IMR-90 (cell line): ENCODE measurements at regions not wholly inside any gene's neighbourhood (a gene's known extent, or its start where the extent isn't known, plus 50 kb on each side); places are given as distances from the start of the nearest gene placed in this dataset.

Experiments used
- ATAC-seq: fragments of 200-7000 bp; cut with Tn5 transposase; 2 replicates; pipeline ENCODE4 v1.9.1; 2020; ENCODE audit warnings: low read depth, mild to moderate bottlenecking, moderate library complexity
- BruUV-seq: library from RNA; stranded (reverse); fragments of 400-500 nt; replicated peaks from 2 replicates; lab custom pipeline; 2021; lab: Mats Ljungman, UMichigan
- CTCF ChIA-PET: fragments of 300-600 bp; formaldehyde crosslinking; extraction: SDS; loops from one replicate; lab custom pipeline; 2021; ENCODE audit warnings: antibody characterized with exemption; lab: Yijun Ruan, JAX
- POLR2A ChIA-PET: fragments of 300-600 bp; sonication (Branson Sonifier 250); formaldehyde crosslinking; loops from one replicate; lab custom pipeline; 2022; ENCODE audit warnings: antibody characterized with exemption; ENCODE audit not compliant: unreplicated experiment; lab: Charles Lee
- DNase-seq: peaks from one replicate; pipeline ENCODE4 v3.0.0; 2013
- H2AFZ ChIP-seq: replicated peaks from 2 replicates; pipeline ENCODE3; 2013; ENCODE audit warnings: low read length, mild to moderate bottlenecking; ENCODE audit not compliant: poor library complexity
- H2AK5ac ChIP-seq: 2 replicates; pipeline ENCODE4 v1.6.1; 2013; ENCODE audit warnings: low read depth, low read length, inconsistent platforms
- H2AK9ac ChIP-seq: replicated peaks from 2 replicates; pipeline ENCODE3; 2013; ENCODE audit warnings: mild to moderate bottlenecking, low read depth, low read length, moderate library complexity; ENCODE audit not compliant: poor library complexity
- H2BK120ac ChIP-seq: 2 replicates; pipeline ENCODE4 v1.6.1; 2013; ENCODE audit warnings: low read depth, low read length, inconsistent platforms
- H2BK15ac ChIP-seq: 3 replicates; pipeline ENCODE4 v1.6.1; 2013; ENCODE audit warnings: low read depth, low read length, inconsistent platforms
- H2BK20ac ChIP-seq: 2 replicates; pipeline ENCODE4 v1.6.1; 2013; ENCODE audit warnings: low read depth, mild to moderate bottlenecking, inconsistent platforms, low read length, moderate library complexity
- H2BK5ac ChIP-seq: 2 replicates; pipeline ENCODE4 v1.6.1; 2013; ENCODE audit warnings: mild to moderate bottlenecking, low read depth, low read length, inconsistent platforms; ENCODE audit not compliant: poor library complexity, severe bottlenecking
- H3K14ac ChIP-seq: replicated peaks from 2 replicates; pipeline ENCODE4 v1.6.1; 2013; ENCODE audit warnings: low read depth, low read length, inconsistent platforms
- H3K18ac ChIP-seq: 2 replicates; pipeline ENCODE4 v1.6.1; 2013; ENCODE audit warnings: low read depth, low read length, control low read depth
- H3K23ac ChIP-seq: 2 replicates; pipeline ENCODE4 v1.6.1; 2013; ENCODE audit warnings: low read depth, low read length, inconsistent platforms
- H3K27ac ChIP-seq: 2 replicates; pipeline ENCODE4 v1.5.1; 2013; ENCODE audit warnings: mild to moderate bottlenecking, control low read depth, low read length; ENCODE audit not compliant: insufficient read depth
- H3K27me3 ChIP-seq: 2 replicates; pipeline ENCODE4 v1.6.1; 2013; ENCODE audit warnings: low read length; ENCODE audit not compliant: control insufficient read depth, insufficient read depth
- H3K36me3 ChIP-seq: 2 replicates; pipeline ENCODE4 v1.6.1; 2013; ENCODE audit warnings: low read length, mixed read lengths; ENCODE audit not compliant: control insufficient read depth, insufficient read depth
- H3K4ac ChIP-seq: 2 replicates; pipeline ENCODE4 v1.6.1; 2013; ENCODE audit warnings: low read depth, low read length, inconsistent platforms
- H3K4me1 ChIP-seq: 2 replicates; pipeline ENCODE4 v1.6.1; 2013; ENCODE audit warnings: low read length, mixed read lengths; ENCODE audit not compliant: control insufficient read depth, insufficient read depth
- H3K4me2 ChIP-seq: 2 replicates; pipeline ENCODE4 v1.6.1; 2013; ENCODE audit warnings: low read depth, mild to moderate bottlenecking, control low read depth, low read length, moderate library complexity
- H3K4me3 ChIP-seq: 2 replicates; pipeline ENCODE4 v1.5.1; 2013; ENCODE audit warnings: low read depth, mild to moderate bottlenecking, control low read depth, low read length, moderate library complexity; ENCODE audit not compliant: insufficient read depth
- H3K56ac ChIP-seq: 2 replicates; pipeline ENCODE4 v1.6.1; 2013; ENCODE audit warnings: low read length, inconsistent platforms; ENCODE audit not compliant: insufficient read depth; ENCODE audit errors: extremely low read depth
- H3K79me1 ChIP-seq, 2 experiments: 2 replicates each; pipeline ENCODE4 v1.6.1; 2013; ENCODE audit warnings: low read length in 2 of 2, inconsistent platforms in 1 of 2, low read depth in 1 of 2
- H3K9ac ChIP-seq: 2 replicates; pipeline ENCODE4 v1.6.1; 2013; ENCODE audit warnings: low read depth, low read length, control low read depth
- H3K9me1 ChIP-seq: 2 replicates; pipeline ENCODE4 v1.6.1; 2013; ENCODE audit warnings: low read length, inconsistent platforms; ENCODE audit not compliant: insufficient read depth
- H3K9me3 ChIP-seq: 2 replicates; pipeline ENCODE4 v1.6.1; 2013; ENCODE audit warnings: low read length; ENCODE audit not compliant: control insufficient read depth, insufficient read depth
- H4K20me1 ChIP-seq: 2 replicates; pipeline ENCODE4 v1.6.1; 2013; ENCODE audit warnings: low read length, inconsistent platforms; ENCODE audit not compliant: insufficient read depth
- H4K5ac ChIP-seq: 2 replicates; pipeline ENCODE4 v1.6.1; 2013; ENCODE audit warnings: mild to moderate bottlenecking, low read depth, low read length, control low read depth
- H4K8ac ChIP-seq, 2 experiments: 2 replicates each; pipeline ENCODE4 v1.6.1; 2013; ENCODE audit warnings: low read depth in 2 of 2, low read length in 2 of 2, control low read depth in 1 of 2, inconsistent platforms in 1 of 2
- H4K91ac ChIP-seq: 2 replicates; pipeline ENCODE4 v1.6.1; 2013; ENCODE audit warnings: low read depth, low read length, inconsistent platforms; ENCODE audit not compliant: insufficient read depth
- ELK1 ChIP-seq: fragments of 150-350 bp; IDR thresholded peaks from 2 replicates; pipeline ENCODE4 v1.6.1; 2016; ENCODE audit warnings: low read depth, mild to moderate bottlenecking, low read length, moderate library complexity, borderline replicate concordance
- FOS ChIP-seq: fragments of 150-350 bp; IDR thresholded peaks from 2 replicates; pipeline ENCODE4 v1.6.1; 2016; ENCODE audit warnings: low read depth, low read length
- MAFK ChIP-seq: IDR thresholded peaks from 2 replicates; pipeline ENCODE4 v1.6.1; 2012; ENCODE audit warnings: low read depth, low read length, improper control_type of control experiment
- MAZ ChIP-seq: IDR thresholded peaks from 2 replicates; pipeline ENCODE4 v1.6.1; 2012; ENCODE audit warnings: low read depth, mild to moderate bottlenecking, low read length, improper control_type of control experiment, moderate library complexity, borderline replicate concordance
- MXI1 ChIP-seq: IDR thresholded peaks from 2 replicates; pipeline ENCODE4 v1.6.1; 2012; ENCODE audit warnings: low read depth, mild to moderate bottlenecking, low read length, moderate library complexity, borderline replicate concordance
- RCOR1 ChIP-seq: IDR thresholded peaks from 2 replicates; pipeline ENCODE4 v1.6.1; 2012; ENCODE audit warnings: mild to moderate bottlenecking, low read length, improper control_type of control experiment; ENCODE audit not compliant: insufficient replicate concordance
- RFX5 ChIP-seq: IDR thresholded peaks from 2 replicates; pipeline ENCODE4 v1.8.0; 2012; ENCODE audit warnings: low read depth, mild to moderate bottlenecking, low read length, moderate library complexity
- WGBS, 2 experiments: methylation state at CpG; one replicate each; pipeline versions ENCODE4 v1.1.5 to v1.1.7; 2013; ENCODE audit warnings: missing lambda C conversion rate in 2 of 2; ENCODE audit not compliant: insufficient read length in 1 of 2; ENCODE audit errors: extremely low coverage in 2 of 2; 5-methylcytosine and 5-hydroxymethylcytosine counted together
- dilution Hi-C: fragments of 300-500 bp; cut with HindIII; formaldehyde crosslinking; loops from one replicate; pipeline ENCODE4 v1.14.3; 2018; ENCODE audit warnings: low sequenced_read_pairs; ENCODE audit not compliant: unreplicated experiment
- in situ Hi-C: fragments of 300-500 bp; cut with MboI; formaldehyde crosslinking; loops from 3 replicates; pipeline ENCODE4 v1.14.3; 2019; ENCODE audit warnings: low sequenced_read_pairs, inconsistent platforms, mixed read lengths
- intact Hi-C: fragments of 100-400 bp; cut with micrococcal nuclease; formaldehyde crosslinking; loops from 2 replicates; pipeline ENCODE4 v1.10.0; 2022

GRCh38 chr2:173715441-173715840 is 249.7 kb downstream of the SP3 start:
- ChIA-PET CTCF (no interaction called here), POLR2A (no interaction called here)
- no peaks in the 10 kb centered on the region for H4K20me1 ChIP-seq
- no peak overlapping the region for H3K56ac ChIP-seq
- no peak overlapping the region for H2AK5ac ChIP-seq
- no peak overlapping the region for H3K4ac ChIP-seq
- no peaks in the 10 kb centered on the region for H3K79me1 ChIP-seq
- no peak overlapping the region for H2BK5ac ChIP-seq
- no peak overlapping the region for H2BK120ac ChIP-seq
- no peak for DNase-seq
- no peak overlapping the region for H3K27ac ChIP-seq
- no peak overlapping the region for H3K4me2 ChIP-seq
- H4K5ac ChIP-seq: no peak overlapping the region
- H4K91ac ChIP-seq: no peak overlapping the region
- no peak overlapping the region for H4K8ac ChIP-seq
- dilution Hi-C loops (no loop called here), intact Hi-C loops (no loop called here), in situ Hi-C loops (no loop called here)
- BruUV-seq: no TSS peak
- H2BK20ac ChIP-seq: no peak overlapping the region
- no peak overlapping the region for H3K14ac ChIP-seq
- H3K18ac ChIP-seq: no peak overlapping the region
- H2BK15ac ChIP-seq: no peak overlapping the region
- H3K23ac ChIP-seq: no peak overlapping the region
- H2AK9ac ChIP-seq: no peak overlapping the region
- no peak overlapping the region for H3K4me3 ChIP-seq
- H3K36me3 ChIP-seq: no peaks in the 10 kb centered on the region
- H2AFZ ChIP-seq: no peak overlapping the region
- H3K9me1 ChIP-seq: no peaks in the 10 kb centered on the region
- ATAC-seq: no peak
- TF ChIP-seq MAFK (peak; percentile 54; the same call in 1 of the 2 replicates), FOS (no peak), RFX5 (no peak), ELK1 (no peak), RCOR1 (no peak), MAZ (no peak), MXI1 (no peak)
- 86% methylated on average over 1 of the region's 5 CpGs; no CpG with 5 or more reads in 1 of the 2 experiments for WGBS, 2 experiments
- peaks cover 13% of the 10 kb centered on the region for H3K27me3 ChIP-seq
- no peaks in the 10 kb centered on the region for H3K4me1 ChIP-seq
- H3K9ac ChIP-seq: no peak overlapping the region
- no peaks in the 10 kb centered on the region for H3K9me3 ChIP-seq
